ENCODE measurements at regions not wholly inside any gene's neighbourhood (a gene's known extent, or its start where the extent isn't known, plus 50 kb on each side); places are given as distances from the start of the nearest gene placed in this dataset.

- Histone ChIP-seq H3K27me3 (no peaks in the 10 kb centered on the region), H3K36me3 (ENCODE audit: low read depth, missing control alignments) (no peaks in the 10 kb centered on the region), H3K9me3 (no peaks in the 10 kb centered on the region), H3K27ac (no peak overlapping the region), H3K4me3 (no peak overlapping the region), H3K4me1 (peaks cover 12% of the 10 kb centered on the region)
- intact Hi-C loops (cut with DNase I; ENCODE audit: low total_unique reads) = no loop called here
- no peak for DNase-seq
- TF ChIP-seq POLR2A (IDR thresholded peaks at IDR 0.05) (no peak), CTCF (IDR thresholded peaks at IDR 0.05) (no peak)
- WGBS, 2 donors = 69 to 85% methylated on average over 9 of the region's 9 CpGs
These were observed 385.7 kb upstream of the RGMA start for GRCh38 chr15:93474728-93475127.

GRCh38 chr15:93469994-93470393 is 381.0 kb upstream of the RGMA start:
- intact Hi-C loops (cut with DNase I; ENCODE audit: low total_unique reads) = no loop called here
- Histone ChIP-seq H3K4me3 (no peak overlapping the region), H3K27ac (no peak overlapping the region), H3K36me3 (ENCODE audit: low read depth, missing control alignments) (no peaks in the 10 kb centered on the region), H3K4me1 (no peaks in the 10 kb centered on the region), H3K9me3 (no peaks in the 10 kb centered on the region), H3K27me3 (no peaks in the 10 kb centered on the region)
- WGBS, 2 donors = 66 to 72% methylated on average over 12 of the region's 12 CpGs
- TF ChIP-seq CTCF (IDR thresholded peaks at IDR 0.05) = no peak
- TF ChIP-seq POLR2A (IDR thresholded peaks at IDR 0.05) = no peak
- peak; percentile 40 for DNase-seq

- intact Hi-C loops (cut with DNase I; ENCODE audit: low total_unique reads) = no loop called here
- TF ChIP-seq POLR2A (IDR thresholded peaks at IDR 0.05) = no peak
- TF ChIP-seq CTCF (IDR thresholded peaks at IDR 0.05) = no peak
- Histone ChIP-seq H3K36me3 (ENCODE audit: low read depth, missing control alignments) (no peaks in the 10 kb centered on the region), H3K9me3 (no peaks in the 10 kb centered on the region), H3K4me1 (no peaks in the 10 kb centered on the region), H3K27me3 (no peaks in the 10 kb centered on the region), H3K27ac (no peak overlapping the region), H3K4me3 (no peak overlapping the region)
- WGBS, 2 donors = 42 to 56% methylated on average over 2 to 3 of the region's 3 CpGs
- DNase-seq = no peak
These were observed 378.3 kb upstream of the RGMA start for GRCh38 chr15:93467337-93467736.

- 72 to 95% methylated on average over 1 of the region's 1 CpG for WGBS, 2 donors
- intact Hi-C loops (cut with DNase I; ENCODE audit: low total_unique reads) = no loop called here
- no peaks in the 10 kb centered on the region for H3K9me3 ChIP-seq
- H3K36me3 ChIP-seq (ENCODE audit: low read depth, missing control alignments) = no peaks in the 10 kb centered on the region
- H3K4me3 ChIP-seq = no peak overlapping the region
- no peaks in the 10 kb centered on the region for H3K27me3 ChIP-seq
- DNase-seq = no peak
- TF ChIP-seq POLR2A (IDR thresholded peaks at IDR 0.05) = no peak
- TF ChIP-seq CTCF (IDR thresholded peaks at IDR 0.05) = no peak
- no peaks in the 10 kb centered on the region for H3K4me1 ChIP-seq
- no peak overlapping the region for H3K27ac ChIP-seq
These were observed 377.4 kb upstream of the RGMA start for GRCh38 chr15:93466380-93466779.

GRCh38 chr15:93462690-93463089 is 373.7 kb upstream of the RGMA start:
- WGBS, 2 donors = 63 to 83% methylated on average over 4 of the region's 4 CpGs
- no peak for DNase-seq
- Histone ChIP-seq H3K27me3 (no peaks in the 10 kb centered on the region), H3K4me3 (no peak overlapping the region), H3K27ac (no peak overlapping the region), H3K9me3 (no peaks in the 10 kb centered on the region), H3K4me1 (no peaks in the 10 kb centered on the region), H3K36me3 (ENCODE audit: low read depth, missing control alignments) (no peaks in the 10 kb centered on the region)
- no peak for TF ChIP-seq CTCF (IDR thresholded peaks at IDR 0.05)
- no peak for TF ChIP-seq POLR2A (IDR thresholded peaks at IDR 0.05)
- intact Hi-C loops (cut with DNase I; ENCODE audit: low total_unique reads) = no loop called here

Measured in testis (tissue), 2 donors.